ENCODE measurements at regions not wholly inside any gene's neighbourhood (a gene's known extent, or its start where the extent isn't known, plus 50 kb on each side); places are given as distances from the start of the nearest gene placed in this dataset.

GRCh38 chr1:106785176-106785575 is 271.3 kb upstream of the PRMT6 start:
- TF ChIP-seq CTCF (IDR thresholded peaks at IDR 0.05; ENCODE audit: borderline replicate concordance, extremely low read depth, low read length, poor library complexity, severe bottlenecking) (no peak), EZH2 (IDR thresholded peaks at IDR 0.05; ENCODE audit: borderline replicate concordance, low read depth, low read length, severe bottlenecking) (no peak)
